G401 (cell line): ENCODE measurements at regions not wholly inside any gene's neighbourhood (a gene's known extent, or its start where the extent isn't known, plus 50 kb on each side); places are given as distances from the start of the nearest gene placed in this dataset.

ENCODE experiments used
- DNase-seq: peaks from one replicate; pipeline ENCODE4 v3.0.0-alpha.2; 2015; ENCODE audit warnings: low spot score
- in situ Hi-C: cut with HindIII; loops from 2 replicates; pipeline ENCODE4 v1.10.0; 2016; ENCODE audit warnings: low sequenced_read_pairs, mixed read lengths

GRCh38 chrX:15129412-15129811 is 140.5 kb downstream of the ASB9 start:
- in situ Hi-C loops = no loop called here
- DNase-seq = no peak

- DNase-seq = no peak
- in situ Hi-C loops = no loop called here
Measured at GRCh38 chrX:15128861-15129260, 141.0 kb downstream of the ASB9 start.

- DNase-seq = no peak
- in situ Hi-C loops = no loop called here
Measured at GRCh38 chrX:15127010-15127409, 142.9 kb downstream of the ASB9 start.

GRCh38 chrX:15116900-15117299 is 153.0 kb downstream of the ASB9 start:
- DNase-seq = no peak
- in situ Hi-C loops = no loop called here

- in situ Hi-C loops = no loop called here
- no peak for DNase-seq
Measured at GRCh38 chrX:15114743-15115566, 154.9 kb downstream of the ASB9 start.

GRCh38 chrX:15107367-15107988 is 162.4 kb downstream of the ASB9 start:
- in situ Hi-C loops = no loop called here
- DNase-seq = no peak

- no peak for DNase-seq
- in situ Hi-C loops = no loop called here
Measured at GRCh38 chrX:15098505-15098904, 171.4 kb downstream of the ASB9 start.

GRCh38 chrX:15087747-15088146 is 182.1 kb downstream of the ASB9 start:
- in situ Hi-C loops = no loop called here
- no peak for DNase-seq

- DNase-seq = no peak
- in situ Hi-C loops = no loop called here
Measured at GRCh38 chrX:15073313-15073712, 196.6 kb downstream of the ASB9 start.

- in situ Hi-C loops = no loop called here
- DNase-seq = no peak
Measured at GRCh38 chrX:15072880-15073279, 197.0 kb downstream of the ASB9 start.

- no peak for DNase-seq
- in situ Hi-C loops = no loop called here
Measured at GRCh38 chrX:15072259-15072658, 197.6 kb downstream of the ASB9 start.

GRCh38 chrX:15059474-15059873 is 186.3 kb downstream of the MOSPD2 start:
- in situ Hi-C loops = no loop called here
- no peak for DNase-seq

- in situ Hi-C loops = no loop called here
- DNase-seq = no peak
Measured at GRCh38 chrX:15056044-15056443, 182.8 kb downstream of the MOSPD2 start.

- in situ Hi-C loops = no loop called here
Measured at GRCh38 chrX:15055146-15055930, 182.1 kb downstream of the MOSPD2 start.

GRCh38 chrX:15050395-15050794 is 177.2 kb downstream of the MOSPD2 start:
- in situ Hi-C loops = no loop called here
- no peak for DNase-seq

More at GRCh38 chrX:15055146-15055930, 182.1 kb downstream of the MOSPD2 start:
- DNase-seq = no peak

- DNase-seq = no peak
Measured at GRCh38 chrX:15043538-15043937, 170.3 kb downstream of the MOSPD2 start.

GRCh38 chrX:15033917-15034316 is 160.7 kb downstream of the MOSPD2 start:
- no peak for DNase-seq
- in situ Hi-C loops = no loop called here

More at GRCh38 chrX:15043538-15043937, 170.3 kb downstream of the MOSPD2 start:
- in situ Hi-C loops = no loop called here

GRCh38 chrX:15017491-15017890 is 144.3 kb downstream of the MOSPD2 start:
- in situ Hi-C loops = no loop called here
- DNase-seq = no peak

GRCh38 chrX:15016051-15016450 is 142.8 kb downstream of the MOSPD2 start:
- in situ Hi-C loops = no loop called here

GRCh38 chrX:15014281-15014680 is 141.1 kb downstream of the MOSPD2 start:
- peak; percentile 9 for DNase-seq
- in situ Hi-C loops = no loop called here

More at GRCh38 chrX:15016051-15016450, 142.8 kb downstream of the MOSPD2 start:
- no peak for DNase-seq
